A549 (cell line): ENCODE measurements at regions not wholly inside any gene's neighbourhood (a gene's known extent, or its start where the extent isn't known, plus 50 kb on each side); places are given as distances from the start of the nearest gene placed in this dataset.

Source experiments
- BHLHE40 ChIP-seq: IDR thresholded peaks from 2 replicates; pipeline ENCODE4 v1.6.1; 2012; ENCODE audit warnings: low read depth, low read length, inconsistent platforms
- CHD4 ChIP-seq: fragments of 200-600 bp; sonication (generic); IDR thresholded peaks from 2 replicates; pipeline ENCODE4 v1.6.1; 2016; ENCODE audit warnings: antibody characterized with exemption, mild to moderate bottlenecking, borderline replicate concordance
- HOXB13 ChIP-seq: fragments of 250-450 bp; sonication (Bioruptor Pico); IDR thresholded peaks from 2 replicates; pipeline ENCODE4 v1.5.0; 2020; ENCODE audit warnings: low read depth, mild to moderate bottlenecking, moderate library complexity
- JUN ChIP-seq, 2 experiments: fragments of >200 bp; sonication (Bioruptor Twin); formaldehyde crosslinking; IDR thresholded peaks; 2 replicates in 1 of 2; 3 replicates in 1 of 2; pipeline ENCODE4 v1.6.1; 2016 to 2017
- NR3C1 ChIP-seq: fragments of >200 bp; sonication (Bioruptor Twin); formaldehyde crosslinking; IDR thresholded peaks from 3 replicates; pipeline ENCODE4 v1.6.1; 2017
- TF ChIP-seq, protein P1 (sequence below): fragments of >200 bp; sonication (Bioruptor Twin); formaldehyde crosslinking; IDR thresholded peaks from 3 replicates; pipeline ENCODE4 v1.5.1; 2016
- TF ChIP-seq, protein P2 (sequence below): fragments of 200-600 bp; sonication (generic); IDR thresholded peaks from 2 replicates; pipeline ENCODE4 v1.6.1; 2016; ENCODE audit warnings: antibody characterized with exemption, mild to moderate bottlenecking, moderate library complexity
- TF ChIP-seq, protein P3 (sequence below): IDR thresholded peaks from 2 replicates; pipeline ENCODE4 v1.6.1; 2012

DNA sequence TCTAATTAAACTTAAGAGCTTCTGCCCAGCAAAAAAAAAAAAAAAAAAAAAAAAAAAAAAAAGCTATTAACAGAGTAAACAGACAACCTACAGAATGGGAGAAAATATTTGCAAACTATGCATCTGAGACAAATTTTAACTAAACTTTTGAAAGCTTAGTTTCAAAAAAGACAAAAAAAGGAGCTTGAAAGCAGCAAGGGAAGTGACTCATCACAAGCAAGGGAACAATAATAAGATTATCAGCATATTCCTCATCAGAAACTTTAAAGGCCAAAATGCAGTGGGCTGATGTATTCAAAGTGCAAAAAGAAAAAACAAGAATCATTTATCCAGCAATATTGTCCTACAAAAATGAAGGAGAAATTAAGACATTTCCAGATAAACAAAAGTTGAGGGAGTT is 158.6 kb downstream of the RNF144B start:
- TF ChIP-seq NR3C1 (no peak), CHD4 (no peak), BHLHE40 (no peak), JUN (IDR thresholded peaks at IDR 0.05) (no peak), HOXB13 (no peak)
- TF ChIP-seq, protein P1, sequence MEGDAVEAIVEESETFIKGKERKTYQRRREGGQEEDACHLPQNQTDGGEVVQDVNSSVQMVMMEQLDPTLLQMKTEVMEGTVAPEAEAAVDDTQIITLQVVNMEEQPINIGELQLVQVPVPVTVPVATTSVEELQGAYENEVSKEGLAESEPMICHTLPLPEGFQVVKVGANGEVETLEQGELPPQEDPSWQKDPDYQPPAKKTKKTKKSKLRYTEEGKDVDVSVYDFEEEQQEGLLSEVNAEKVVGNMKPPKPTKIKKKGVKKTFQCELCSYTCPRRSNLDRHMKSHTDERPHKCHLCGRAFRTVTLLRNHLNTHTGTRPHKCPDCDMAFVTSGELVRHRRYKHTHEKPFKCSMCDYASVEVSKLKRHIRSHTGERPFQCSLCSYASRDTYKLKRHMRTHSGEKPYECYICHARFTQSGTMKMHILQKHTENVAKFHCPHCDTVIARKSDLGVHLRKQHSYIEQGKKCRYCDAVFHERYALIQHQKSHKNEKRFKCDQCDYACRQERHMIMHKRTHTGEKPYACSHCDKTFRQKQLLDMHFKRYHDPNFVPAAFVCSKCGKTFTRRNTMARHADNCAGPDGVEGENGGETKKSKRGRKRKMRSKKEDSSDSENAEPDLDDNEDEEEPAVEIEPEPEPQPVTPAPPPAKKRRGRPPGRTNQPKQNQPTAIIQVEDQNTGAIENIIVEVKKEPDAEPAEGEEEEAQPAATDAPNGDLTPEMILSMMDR: no peak
- TF ChIP-seq, protein P2, sequence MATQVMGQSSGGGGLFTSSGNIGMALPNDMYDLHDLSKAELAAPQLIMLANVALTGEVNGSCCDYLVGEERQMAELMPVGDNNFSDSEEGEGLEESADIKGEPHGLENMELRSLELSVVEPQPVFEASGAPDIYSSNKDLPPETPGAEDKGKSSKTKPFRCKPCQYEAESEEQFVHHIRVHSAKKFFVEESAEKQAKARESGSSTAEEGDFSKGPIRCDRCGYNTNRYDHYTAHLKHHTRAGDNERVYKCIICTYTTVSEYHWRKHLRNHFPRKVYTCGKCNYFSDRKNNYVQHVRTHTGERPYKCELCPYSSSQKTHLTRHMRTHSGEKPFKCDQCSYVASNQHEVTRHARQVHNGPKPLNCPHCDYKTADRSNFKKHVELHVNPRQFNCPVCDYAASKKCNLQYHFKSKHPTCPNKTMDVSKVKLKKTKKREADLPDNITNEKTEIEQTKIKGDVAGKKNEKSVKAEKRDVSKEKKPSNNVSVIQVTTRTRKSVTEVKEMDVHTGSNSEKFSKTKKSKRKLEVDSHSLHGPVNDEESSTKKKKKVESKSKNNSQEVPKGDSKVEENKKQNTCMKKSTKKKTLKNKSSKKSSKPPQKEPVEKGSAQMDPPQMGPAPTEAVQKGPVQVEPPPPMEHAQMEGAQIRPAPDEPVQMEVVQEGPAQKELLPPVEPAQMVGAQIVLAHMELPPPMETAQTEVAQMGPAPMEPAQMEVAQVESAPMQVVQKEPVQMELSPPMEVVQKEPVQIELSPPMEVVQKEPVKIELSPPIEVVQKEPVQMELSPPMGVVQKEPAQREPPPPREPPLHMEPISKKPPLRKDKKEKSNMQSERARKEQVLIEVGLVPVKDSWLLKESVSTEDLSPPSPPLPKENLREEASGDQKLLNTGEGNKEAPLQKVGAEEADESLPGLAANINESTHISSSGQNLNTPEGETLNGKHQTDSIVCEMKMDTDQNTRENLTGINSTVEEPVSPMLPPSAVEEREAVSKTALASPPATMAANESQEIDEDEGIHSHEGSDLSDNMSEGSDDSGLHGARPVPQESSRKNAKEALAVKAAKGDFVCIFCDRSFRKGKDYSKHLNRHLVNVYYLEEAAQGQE: no peak
- TF ChIP-seq, protein P3, sequence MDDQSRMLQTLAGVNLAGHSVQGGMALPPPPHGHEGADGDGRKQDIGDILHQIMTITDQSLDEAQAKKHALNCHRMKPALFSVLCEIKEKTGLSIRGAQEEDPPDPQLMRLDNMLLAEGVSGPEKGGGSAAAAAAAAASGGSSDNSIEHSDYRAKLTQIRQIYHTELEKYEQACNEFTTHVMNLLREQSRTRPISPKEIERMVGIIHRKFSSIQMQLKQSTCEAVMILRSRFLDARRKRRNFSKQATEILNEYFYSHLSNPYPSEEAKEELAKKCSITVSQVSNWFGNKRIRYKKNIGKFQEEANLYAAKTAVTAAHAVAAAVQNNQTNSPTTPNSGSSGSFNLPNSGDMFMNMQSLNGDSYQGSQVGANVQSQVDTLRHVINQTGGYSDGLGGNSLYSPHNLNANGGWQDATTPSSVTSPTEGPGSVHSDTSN: no peak
